ENCODE measurements at regions not wholly inside any gene's neighbourhood (a gene's known extent, or its start where the extent isn't known, plus 50 kb on each side); places are given as distances from the start of the nearest gene placed in this dataset.

DNA sequence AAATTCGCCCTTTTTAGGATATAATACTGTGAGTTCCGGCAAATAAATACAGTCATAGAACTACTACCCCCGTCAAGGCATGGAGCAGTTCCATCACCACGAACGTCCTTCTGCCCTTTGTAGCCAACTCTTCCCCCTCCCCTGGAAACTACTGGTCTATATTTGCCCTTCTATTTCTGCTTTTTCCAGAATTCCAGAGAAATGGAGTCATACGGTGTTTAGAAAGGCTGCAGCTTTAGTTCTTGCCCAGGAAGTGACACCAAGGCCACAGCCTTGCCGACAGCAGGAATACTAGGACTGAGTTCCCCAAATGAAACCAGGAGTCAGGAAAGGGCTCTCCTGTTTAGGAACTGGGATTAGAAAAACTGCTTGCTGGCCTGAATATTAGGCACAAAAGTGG lies 291.2 kb downstream of the FAM43A start:
- no peaks in the 10 kb centered on the region for H3K9me3 Mint-ChIP-seq (ENCODE audit: unreplicated experiment)
- peaks cover 3% of the 10 kb centered on the region for H3K36me3 Mint-ChIP-seq (ENCODE audit: low read depth, unreplicated experiment)
- TF ChIP-seq, protein P1, sequence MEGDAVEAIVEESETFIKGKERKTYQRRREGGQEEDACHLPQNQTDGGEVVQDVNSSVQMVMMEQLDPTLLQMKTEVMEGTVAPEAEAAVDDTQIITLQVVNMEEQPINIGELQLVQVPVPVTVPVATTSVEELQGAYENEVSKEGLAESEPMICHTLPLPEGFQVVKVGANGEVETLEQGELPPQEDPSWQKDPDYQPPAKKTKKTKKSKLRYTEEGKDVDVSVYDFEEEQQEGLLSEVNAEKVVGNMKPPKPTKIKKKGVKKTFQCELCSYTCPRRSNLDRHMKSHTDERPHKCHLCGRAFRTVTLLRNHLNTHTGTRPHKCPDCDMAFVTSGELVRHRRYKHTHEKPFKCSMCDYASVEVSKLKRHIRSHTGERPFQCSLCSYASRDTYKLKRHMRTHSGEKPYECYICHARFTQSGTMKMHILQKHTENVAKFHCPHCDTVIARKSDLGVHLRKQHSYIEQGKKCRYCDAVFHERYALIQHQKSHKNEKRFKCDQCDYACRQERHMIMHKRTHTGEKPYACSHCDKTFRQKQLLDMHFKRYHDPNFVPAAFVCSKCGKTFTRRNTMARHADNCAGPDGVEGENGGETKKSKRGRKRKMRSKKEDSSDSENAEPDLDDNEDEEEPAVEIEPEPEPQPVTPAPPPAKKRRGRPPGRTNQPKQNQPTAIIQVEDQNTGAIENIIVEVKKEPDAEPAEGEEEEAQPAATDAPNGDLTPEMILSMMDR (IDR thresholded peaks at IDR 0.05; ENCODE audit: unreplicated experiment) = no peak
- no peak overlapping the region for H3K27ac Mint-ChIP-seq (ENCODE audit: unreplicated experiment)
- peaks cover 17% of the 10 kb centered on the region for H3K4me1 Mint-ChIP-seq (ENCODE audit: unreplicated experiment)
- no peak overlapping the region for H3K4me3 Mint-ChIP-seq (ENCODE audit: unreplicated experiment)
- peaks cover 11% of the 10 kb centered on the region for H3K27me3 Mint-ChIP-seq (ENCODE audit: unreplicated experiment)
- no peak for DNase-seq (ENCODE audit: low spot score)

DNA sequence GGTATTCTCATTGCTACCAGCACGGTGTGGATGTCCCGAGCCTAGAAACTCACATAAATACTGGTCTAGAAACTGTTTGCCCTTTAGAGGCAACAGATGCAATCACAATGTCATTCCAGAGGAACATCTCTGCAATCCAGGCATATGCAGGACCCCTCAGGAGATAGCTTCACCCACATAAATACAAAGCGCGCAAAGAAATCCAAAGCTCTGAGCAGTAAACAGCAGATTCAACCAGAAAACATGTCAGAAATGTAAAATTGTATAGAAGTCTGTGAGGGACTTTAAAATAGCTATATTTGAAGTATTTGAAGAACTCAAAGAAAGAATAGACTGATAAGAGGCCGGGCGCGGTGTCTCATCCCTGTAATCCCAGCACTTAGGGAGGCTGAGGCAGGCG lies 291.7 kb downstream of the FAM43A start:
- TF ChIP-seq, protein P1 (IDR thresholded peaks at IDR 0.05; ENCODE audit: unreplicated experiment) = no peak
- Mint-ChIP-seq H3K27ac (ENCODE audit: unreplicated experiment) (no peak overlapping the region), H3K4me3 (ENCODE audit: unreplicated experiment) (no peak overlapping the region), H3K36me3 (ENCODE audit: low read depth, unreplicated experiment) (peaks cover 3% of the 10 kb centered on the region), H3K9me3 (ENCODE audit: unreplicated experiment) (peaks cover 2% of the 10 kb centered on the region), H3K4me1 (ENCODE audit: unreplicated experiment) (peaks cover 17% of the 10 kb centered on the region), H3K27me3 (ENCODE audit: unreplicated experiment) (peaks cover 11% of the 10 kb centered on the region)
- DNase-seq (ENCODE audit: low spot score) = no peak

DNA sequence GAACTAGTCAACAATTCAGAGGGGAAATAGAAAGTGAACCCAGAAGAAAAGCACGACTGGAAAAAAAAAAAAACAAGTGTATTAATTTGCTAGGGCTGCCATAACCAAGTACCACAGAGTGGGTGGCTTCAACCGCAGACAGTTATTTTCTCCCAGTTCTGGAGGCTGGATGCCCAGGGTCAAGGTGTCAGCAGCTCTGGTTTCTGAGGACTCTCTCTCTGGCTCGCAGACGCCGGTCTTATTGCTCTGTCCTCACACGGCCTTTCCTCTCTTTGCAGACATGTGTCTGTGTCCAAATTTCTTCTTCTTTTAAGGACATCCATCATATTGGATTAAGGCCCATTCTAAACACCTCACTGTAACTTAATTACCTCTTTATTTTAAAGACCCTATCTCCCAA lies 291.8 kb downstream of the XXYLT1 start:
- H3K9me3 Mint-ChIP-seq (ENCODE audit: unreplicated experiment) = peaks cover 5% of the 10 kb centered on the region
- H3K27ac Mint-ChIP-seq (ENCODE audit: unreplicated experiment) = no peak overlapping the region
- TF ChIP-seq, protein P1 (IDR thresholded peaks at IDR 0.05; ENCODE audit: unreplicated experiment) = no peak
- DNase-seq (ENCODE audit: low spot score) = no peak
- H3K4me3 Mint-ChIP-seq (ENCODE audit: unreplicated experiment) = no peak overlapping the region
- peaks cover 3% of the 10 kb centered on the region for H3K36me3 Mint-ChIP-seq (ENCODE audit: low read depth, unreplicated experiment)
- H3K27me3 Mint-ChIP-seq (ENCODE audit: unreplicated experiment) = peaks cover 8% of the 10 kb centered on the region
- H3K4me1 Mint-ChIP-seq (ENCODE audit: unreplicated experiment) = peaks cover 21% of the 10 kb centered on the region

DNA sequence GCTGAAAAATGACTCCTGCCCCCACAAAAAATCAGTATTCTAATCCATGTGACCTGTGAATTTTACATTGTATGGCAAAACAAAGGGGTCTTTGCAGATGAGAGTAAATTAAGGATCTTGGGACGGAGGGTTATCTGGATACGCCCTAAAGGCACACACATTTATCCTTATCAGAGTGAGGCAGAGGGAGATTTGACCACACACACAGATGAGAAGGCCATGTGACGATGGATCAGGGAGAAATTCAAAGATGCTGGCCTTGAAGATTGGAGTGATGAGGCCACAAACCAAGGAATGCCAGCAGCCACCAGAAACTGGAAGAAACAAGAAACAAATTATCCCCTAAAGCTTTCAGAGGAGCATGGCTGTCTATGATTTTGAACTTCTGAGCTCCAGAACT lies 288.5 kb downstream of the XXYLT1 start:
- peaks cover 3% of the 10 kb centered on the region for H3K36me3 Mint-ChIP-seq (ENCODE audit: low read depth, unreplicated experiment)
- TF ChIP-seq, protein P1 (IDR thresholded peaks at IDR 0.05; ENCODE audit: unreplicated experiment) = no peak
- peaks cover 5% of the 10 kb centered on the region for H3K9me3 Mint-ChIP-seq (ENCODE audit: unreplicated experiment)
- no peak overlapping the region for H3K4me3 Mint-ChIP-seq (ENCODE audit: unreplicated experiment)
- DNase-seq (ENCODE audit: low spot score) = no peak
- H3K27ac Mint-ChIP-seq (ENCODE audit: unreplicated experiment) = no peak overlapping the region
- H3K27me3 Mint-ChIP-seq (ENCODE audit: unreplicated experiment) = peaks cover 5% of the 10 kb centered on the region
- H3K4me1 Mint-ChIP-seq (ENCODE audit: unreplicated experiment) = peaks cover 13% of the 10 kb centered on the region

DNA sequence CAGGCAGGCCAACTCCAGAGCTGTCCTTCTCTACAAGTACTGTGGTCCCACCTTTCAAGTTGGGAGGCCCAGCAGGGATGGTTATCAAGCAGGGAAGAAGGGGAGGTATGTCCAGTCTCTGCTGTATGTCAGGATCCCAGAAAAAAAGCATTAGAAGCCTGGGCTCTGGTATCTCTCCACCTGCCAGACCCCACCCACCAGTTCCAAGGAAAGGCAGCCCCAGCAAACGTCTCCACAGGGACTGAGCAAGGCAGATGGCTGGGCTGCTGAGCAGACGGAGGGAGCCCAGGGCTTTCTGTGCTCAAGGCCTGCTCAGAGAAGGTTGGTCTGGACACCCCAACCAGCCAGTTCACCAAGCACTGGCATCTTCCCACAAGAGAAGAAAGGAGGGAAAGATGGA lies 287.8 kb downstream of the XXYLT1 start:
- DNase-seq (ENCODE audit: low spot score) = no peak
- TF ChIP-seq, protein P1 (IDR thresholded peaks at IDR 0.05; ENCODE audit: unreplicated experiment) = no peak
- Mint-ChIP-seq H3K27me3 (ENCODE audit: unreplicated experiment) (peaks cover 5% of the 10 kb centered on the region), H3K4me3 (ENCODE audit: unreplicated experiment) (no peak overlapping the region), H3K4me1 (ENCODE audit: unreplicated experiment) (peaks cover 13% of the 10 kb centered on the region), H3K27ac (ENCODE audit: unreplicated experiment) (no peak overlapping the region), H3K9me3 (ENCODE audit: unreplicated experiment) (peaks cover 5% of the 10 kb centered on the region), H3K36me3 (ENCODE audit: low read depth, unreplicated experiment) (peaks cover 3% of the 10 kb centered on the region)

Data from endothelial cell (in vitro differentiated cells).